GM18498 (cell line): ENCODE measurements at regions not wholly inside any gene's neighbourhood (a gene's known extent, or its start where the extent isn't known, plus 50 kb on each side); places are given as distances from the start of the nearest gene placed in this dataset.

ENCODE experiments used
- ATAC-seq: cut with Tn5 transposase; IDR thresholded peaks from one replicate; pipeline ENCODE4 v1.9.1; 2021; ENCODE audit warnings: mild to moderate bottlenecking, moderate library complexity; ENCODE audit not compliant: unreplicated experiment

- no peak for ATAC-seq
Measured at GRCh38 chr1:204736836-204737235, 51.3 kb upstream of the LRRN2 start.

GRCh38 chr1:204738506-204738905 is 53.0 kb upstream of the LRRN2 start:
- no peak for ATAC-seq

- no peak for ATAC-seq
Measured at GRCh38 chr1:204740354-204740753, 54.8 kb upstream of the LRRN2 start.

- ATAC-seq = no peak
Measured at GRCh38 chr1:204741440-204741839, 55.9 kb upstream of the LRRN2 start.

- no peak for ATAC-seq
Measured at GRCh38 chr1:204742676-204743251, 57.2 kb upstream of the LRRN2 start.

- ATAC-seq = no peak
Measured at GRCh38 chr1:204744107-204744779, 58.7 kb upstream of the LRRN2 start.

- peak; percentile 56 for ATAC-seq
Measured at GRCh38 chr1:204746838-204747442, 61.4 kb upstream of the LRRN2 start.

- ATAC-seq = no peak
Measured at GRCh38 chr1:204751480-204751879, 65.9 kb upstream of the LRRN2 start.

- ATAC-seq = no peak
Measured at GRCh38 chr1:204751883-204752687, 66.5 kb upstream of the LRRN2 start.

- no peak for ATAC-seq
Measured at GRCh38 chr1:204752688-204753040, 67.1 kb upstream of the LRRN2 start.

GRCh38 chr1:204754821-204755220 is 69.3 kb upstream of the LRRN2 start:
- ATAC-seq = no peak

- ATAC-seq = no peak
Measured at GRCh38 chr1:204756349-204756748, 70.8 kb upstream of the LRRN2 start.

- ATAC-seq = no peak
Measured at GRCh38 chr1:204756811-204757210, 71.3 kb upstream of the LRRN2 start.

GRCh38 chr1:204758601-204759000 is 73.1 kb upstream of the LRRN2 start:
- ATAC-seq = no peak

- ATAC-seq = no peak
Measured at GRCh38 chr1:204760350-204760749, 74.8 kb upstream of the LRRN2 start.

- ATAC-seq = no peak
Measured at GRCh38 chr1:204760757-204761156, 75.2 kb upstream of the LRRN2 start.

GRCh38 chr1:204763773-204764427 is 78.4 kb upstream of the LRRN2 start:
- no peak for ATAC-seq

GRCh38 chr1:204769997-204770396 is 84.5 kb upstream of the LRRN2 start:
- ATAC-seq = no peak

GRCh38 chr1:204771358-204771757 is 85.8 kb upstream of the LRRN2 start:
- ATAC-seq = no peak

- ATAC-seq = no peak
Measured at GRCh38 chr1:204773246-204773645, 87.7 kb upstream of the LRRN2 start.

GRCh38 chr1:204775546-204775945 is 90.0 kb upstream of the LRRN2 start:
- no peak for ATAC-seq
